Stimulated activated memory B cell treated with anti-CD40 and anti-IgM and Interleukin-4, amounts not matched to agents 10 μg/mL and 1 μg/mL and 100 μg/mL, for 72 hours (primary cell): ENCODE measurements at regions not wholly inside any gene's neighbourhood (a gene's known extent, or its start where the extent isn't known, plus 50 kb on each side); places are given as distances from the start of the nearest gene placed in this dataset.
A peak's percentile ranks its signal among the peaks of the same experiment; 100 is the strongest.

Experiments
- ATAC-seq: fragments of 150-1000 bp; cut with Tn5 transposase; 2 replicates; pipeline ENCODE4 v1.10.0; 2021
- H3K27ac Mint-ChIP-seq: one replicate; pipeline ENCODE4 v1.8.0; 2022; ENCODE audit warnings: mild to moderate bottlenecking, mixed read lengths
- H3K27me3 Mint-ChIP-seq: one replicate; pipeline ENCODE4 v1.8.0; 2022; ENCODE audit warnings: mixed read lengths
- H3K36me3 Mint-ChIP-seq: one replicate; pipeline ENCODE4 v1.8.0; 2022; ENCODE audit warnings: mixed read lengths
- H3K4me1 Mint-ChIP-seq: one replicate; pipeline ENCODE4 v1.8.0; 2022; ENCODE audit warnings: mixed read lengths
- H3K4me3 Mint-ChIP-seq: one replicate; pipeline ENCODE4 v1.8.0; 2022; ENCODE audit warnings: mild to moderate bottlenecking, moderate library complexity, mixed read lengths
- H3K9me3 Mint-ChIP-seq: one replicate; pipeline ENCODE4 v1.8.0; 2022; ENCODE audit warnings: mixed read lengths

- Mint-ChIP-seq H3K9me3 (no peaks in the 10 kb centered on the region), H3K4me1 (no peaks in the 10 kb centered on the region), H3K36me3 (no peaks in the 10 kb centered on the region), H3K27ac (no peak overlapping the region), H3K27me3 (peaks cover 8% of the 10 kb centered on the region), H3K4me3 (no peak overlapping the region)
- ATAC-seq: no peak
These were observed 638.7 kb upstream of the SETBP1 start for GRCh38 chr18:44041961-44042360.

GRCh38 chr18:44046376-44046975 lies 634.2 kb upstream of the SETBP1 start:
- Mint-ChIP-seq H3K4me1 (no peaks in the 10 kb centered on the region), H3K27me3 (peaks cover 5% of the 10 kb centered on the region), H3K27ac (no peak overlapping the region), H3K36me3 (no peaks in the 10 kb centered on the region), H3K4me3 (no peak overlapping the region), H3K9me3 (no peaks in the 10 kb centered on the region)
- no peak for ATAC-seq

- H3K9me3 Mint-ChIP-seq: no peaks in the 10 kb centered on the region
- H3K4me1 Mint-ChIP-seq: no peaks in the 10 kb centered on the region
- H3K4me3 Mint-ChIP-seq: no peak overlapping the region
- H3K36me3 Mint-ChIP-seq: no peaks in the 10 kb centered on the region
- no peak overlapping the region for H3K27ac Mint-ChIP-seq
- H3K27me3 Mint-ChIP-seq: no peaks in the 10 kb centered on the region
- no peak for ATAC-seq
These were observed 633.1 kb upstream of the SETBP1 start for GRCh38 chr18:44047585-44047984.

GRCh38 chr18:44048435-44048834 lies 632.3 kb upstream of the SETBP1 start:
- H3K4me1 Mint-ChIP-seq: no peaks in the 10 kb centered on the region
- no peak for ATAC-seq
- H3K27me3 Mint-ChIP-seq: no peaks in the 10 kb centered on the region
- no peaks in the 10 kb centered on the region for H3K9me3 Mint-ChIP-seq
- no peak overlapping the region for H3K27ac Mint-ChIP-seq
- no peaks in the 10 kb centered on the region for H3K36me3 Mint-ChIP-seq
- H3K4me3 Mint-ChIP-seq: no peak overlapping the region

GRCh38 chr18:44048846-44049245 lies 631.8 kb upstream of the SETBP1 start:
- Mint-ChIP-seq H3K27me3 (no peaks in the 10 kb centered on the region), H3K4me1 (no peaks in the 10 kb centered on the region), H3K36me3 (no peaks in the 10 kb centered on the region), H3K9me3 (no peaks in the 10 kb centered on the region), H3K27ac (no peak overlapping the region), H3K4me3 (no peak overlapping the region)
- ATAC-seq: no peak

- Mint-ChIP-seq H3K27ac (no peak overlapping the region), H3K36me3 (no peaks in the 10 kb centered on the region), H3K9me3 (no peaks in the 10 kb centered on the region), H3K4me3 (no peak overlapping the region), H3K4me1 (no peaks in the 10 kb centered on the region), H3K27me3 (no peaks in the 10 kb centered on the region)
- no peak for ATAC-seq
These were observed 629.7 kb upstream of the SETBP1 start for GRCh38 chr18:44051026-44051425.

GRCh38 chr18:44054514-44054913 lies 626.2 kb upstream of the SETBP1 start:
- Mint-ChIP-seq H3K9me3 (no peaks in the 10 kb centered on the region), H3K4me3 (no peak overlapping the region), H3K27ac (no peak overlapping the region), H3K4me1 (no peaks in the 10 kb centered on the region), H3K27me3 (peaks cover 8% of the 10 kb centered on the region), H3K36me3 (no peaks in the 10 kb centered on the region)
- no peak for ATAC-seq

GRCh38 chr18:44060197-44060596 lies 620.5 kb upstream of the SETBP1 start:
- Mint-ChIP-seq H3K9me3 (no peaks in the 10 kb centered on the region), H3K36me3 (no peaks in the 10 kb centered on the region), H3K27me3 (peaks cover 8% of the 10 kb centered on the region), H3K4me1 (no peaks in the 10 kb centered on the region), H3K27ac (no peak overlapping the region), H3K4me3 (no peak overlapping the region)
- ATAC-seq: peak; percentile 27

- Mint-ChIP-seq H3K27ac (no peak overlapping the region), H3K9me3 (no peaks in the 10 kb centered on the region), H3K4me1 (no peaks in the 10 kb centered on the region), H3K27me3 (peaks cover 8% of the 10 kb centered on the region), H3K4me3 (no peak overlapping the region), H3K36me3 (no peaks in the 10 kb centered on the region)
- ATAC-seq: no peak
These were observed 619.2 kb upstream of the SETBP1 start for GRCh38 chr18:44061438-44061837.

GRCh38 chr18:44062345-44062744 lies 618.3 kb upstream of the SETBP1 start:
- Mint-ChIP-seq H3K4me1 (no peaks in the 10 kb centered on the region), H3K27ac (no peak overlapping the region), H3K4me3 (no peak overlapping the region), H3K9me3 (no peaks in the 10 kb centered on the region), H3K27me3 (peaks cover 8% of the 10 kb centered on the region), H3K36me3 (no peaks in the 10 kb centered on the region)
- ATAC-seq: no peak

- no peaks in the 10 kb centered on the region for H3K4me1 Mint-ChIP-seq
- no peaks in the 10 kb centered on the region for H3K9me3 Mint-ChIP-seq
- H3K27ac Mint-ChIP-seq: no peak overlapping the region
- ATAC-seq: no peak
- peaks cover 16% of the 10 kb centered on the region for H3K27me3 Mint-ChIP-seq
- no peak overlapping the region for H3K4me3 Mint-ChIP-seq
- no peaks in the 10 kb centered on the region for H3K36me3 Mint-ChIP-seq
These were observed 615.5 kb upstream of the SETBP1 start for GRCh38 chr18:44065206-44065605.

- peaks cover 16% of the 10 kb centered on the region for H3K27me3 Mint-ChIP-seq
- ATAC-seq: no peak
- H3K9me3 Mint-ChIP-seq: no peaks in the 10 kb centered on the region
- no peak overlapping the region for H3K4me3 Mint-ChIP-seq
- no peaks in the 10 kb centered on the region for H3K4me1 Mint-ChIP-seq
- H3K27ac Mint-ChIP-seq: no peak overlapping the region
- H3K36me3 Mint-ChIP-seq: no peaks in the 10 kb centered on the region
These were observed 614.1 kb upstream of the SETBP1 start for GRCh38 chr18:44066541-44066940.

GRCh38 chr18:44067186-44067585 lies 613.5 kb upstream of the SETBP1 start:
- H3K36me3 Mint-ChIP-seq: no peaks in the 10 kb centered on the region
- no peaks in the 10 kb centered on the region for H3K4me1 Mint-ChIP-seq
- ATAC-seq: no peak
- no peak overlapping the region for H3K4me3 Mint-ChIP-seq
- peaks cover 16% of the 10 kb centered on the region for H3K27me3 Mint-ChIP-seq
- no peak overlapping the region for H3K27ac Mint-ChIP-seq
- H3K9me3 Mint-ChIP-seq: no peaks in the 10 kb centered on the region

GRCh38 chr18:44075038-44075437 lies 605.6 kb upstream of the SETBP1 start:
- H3K27me3 Mint-ChIP-seq: no peaks in the 10 kb centered on the region
- H3K36me3 Mint-ChIP-seq: no peaks in the 10 kb centered on the region
- no peak for ATAC-seq
- no peaks in the 10 kb centered on the region for H3K4me1 Mint-ChIP-seq
- no peak overlapping the region for H3K4me3 Mint-ChIP-seq
- H3K9me3 Mint-ChIP-seq: no peaks in the 10 kb centered on the region
- no peak overlapping the region for H3K27ac Mint-ChIP-seq

- H3K36me3 Mint-ChIP-seq: no peaks in the 10 kb centered on the region
- H3K27ac Mint-ChIP-seq: no peak overlapping the region
- ATAC-seq: no peak
- H3K4me1 Mint-ChIP-seq: no peaks in the 10 kb centered on the region
- H3K4me3 Mint-ChIP-seq: no peak overlapping the region
- H3K27me3 Mint-ChIP-seq: peaks cover 10% of the 10 kb centered on the region
- H3K9me3 Mint-ChIP-seq: no peaks in the 10 kb centered on the region
These were observed 601.1 kb upstream of the SETBP1 start for GRCh38 chr18:44079606-44080005.

GRCh38 chr18:44080054-44080453 lies 600.6 kb upstream of the SETBP1 start:
- no peaks in the 10 kb centered on the region for H3K9me3 Mint-ChIP-seq

GRCh38 chr18:44089732-44090131 lies 591.0 kb upstream of the SETBP1 start:
- no peak overlapping the region for H3K4me3 Mint-ChIP-seq
- ATAC-seq: no peak
- no peaks in the 10 kb centered on the region for H3K9me3 Mint-ChIP-seq
- H3K27ac Mint-ChIP-seq: no peak overlapping the region
- H3K36me3 Mint-ChIP-seq: no peaks in the 10 kb centered on the region
- no peaks in the 10 kb centered on the region for H3K27me3 Mint-ChIP-seq
- H3K4me1 Mint-ChIP-seq: peaks cover 5% of the 10 kb centered on the region

More at GRCh38 chr18:44080054-44080453, 600.6 kb upstream of the SETBP1 start:
- Mint-ChIP-seq H3K4me3 (no peak overlapping the region), H3K36me3 (no peaks in the 10 kb centered on the region), H3K27me3 (peaks cover 10% of the 10 kb centered on the region), H3K4me1 (no peaks in the 10 kb centered on the region), H3K27ac (no peak overlapping the region)
- no peak for ATAC-seq
